GM13976 (cell line): ENCODE measurements at regions not wholly inside any gene's neighbourhood (a gene's known extent, or its start where the extent isn't known, plus 50 kb on each side); places are given as distances from the start of the nearest gene placed in this dataset.
"Not testable (repeated sequence)": the region's sequence is repeated elsewhere in the genome, so short reads cannot be mapped to it uniquely, and the experiment has no call there.

Source experiments
- DNase-seq: peaks from one replicate; pipeline ENCODE4 v3.0.0; 2012; ENCODE audit warnings: low spot score
- in situ Hi-C: fragments of 300-500 bp; cut with MboI; formaldehyde crosslinking; loops from one replicate; pipeline ENCODE4 v1.12.0; 2022; ENCODE audit warnings: low sequenced_read_pairs, mixed read lengths, inconsistent platforms; ENCODE audit not compliant: unreplicated experiment
- TF ChIP-seq, protein P1 (sequence below): IDR thresholded peaks from 2 replicates; pipeline ENCODE4 v1.5.1; 2012; ENCODE audit warnings: borderline replicate concordance, mild to moderate bottlenecking; ENCODE audit not compliant: insufficient read depth; ENCODE audit errors: extremely low read depth, missing control alignments, control extremely low read depth

DNA sequence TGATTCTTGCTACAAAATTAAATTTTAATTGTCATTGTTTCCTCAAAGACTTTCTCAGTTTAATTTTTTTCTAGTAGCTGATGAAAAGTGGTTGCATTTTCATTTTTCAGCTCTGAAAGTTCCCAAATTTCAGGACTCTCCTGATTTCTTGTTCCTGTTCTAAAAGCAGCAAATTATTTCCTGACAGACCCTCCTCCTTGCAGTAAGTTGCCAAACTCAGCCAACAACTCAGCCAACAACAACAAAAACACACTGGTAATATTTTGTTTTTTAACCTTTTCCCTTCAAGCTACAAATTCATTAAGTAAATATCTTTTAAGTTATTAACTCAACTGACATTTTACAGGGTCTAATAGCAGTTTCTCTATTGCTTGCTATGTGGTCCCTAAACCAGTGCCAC, 487.8 kb upstream of the NUDT12 start:
- in situ Hi-C loops, result no loop called here
- TF ChIP-seq, protein P1, sequence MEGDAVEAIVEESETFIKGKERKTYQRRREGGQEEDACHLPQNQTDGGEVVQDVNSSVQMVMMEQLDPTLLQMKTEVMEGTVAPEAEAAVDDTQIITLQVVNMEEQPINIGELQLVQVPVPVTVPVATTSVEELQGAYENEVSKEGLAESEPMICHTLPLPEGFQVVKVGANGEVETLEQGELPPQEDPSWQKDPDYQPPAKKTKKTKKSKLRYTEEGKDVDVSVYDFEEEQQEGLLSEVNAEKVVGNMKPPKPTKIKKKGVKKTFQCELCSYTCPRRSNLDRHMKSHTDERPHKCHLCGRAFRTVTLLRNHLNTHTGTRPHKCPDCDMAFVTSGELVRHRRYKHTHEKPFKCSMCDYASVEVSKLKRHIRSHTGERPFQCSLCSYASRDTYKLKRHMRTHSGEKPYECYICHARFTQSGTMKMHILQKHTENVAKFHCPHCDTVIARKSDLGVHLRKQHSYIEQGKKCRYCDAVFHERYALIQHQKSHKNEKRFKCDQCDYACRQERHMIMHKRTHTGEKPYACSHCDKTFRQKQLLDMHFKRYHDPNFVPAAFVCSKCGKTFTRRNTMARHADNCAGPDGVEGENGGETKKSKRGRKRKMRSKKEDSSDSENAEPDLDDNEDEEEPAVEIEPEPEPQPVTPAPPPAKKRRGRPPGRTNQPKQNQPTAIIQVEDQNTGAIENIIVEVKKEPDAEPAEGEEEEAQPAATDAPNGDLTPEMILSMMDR, result no peak
- DNase-seq, result no peak

DNA sequence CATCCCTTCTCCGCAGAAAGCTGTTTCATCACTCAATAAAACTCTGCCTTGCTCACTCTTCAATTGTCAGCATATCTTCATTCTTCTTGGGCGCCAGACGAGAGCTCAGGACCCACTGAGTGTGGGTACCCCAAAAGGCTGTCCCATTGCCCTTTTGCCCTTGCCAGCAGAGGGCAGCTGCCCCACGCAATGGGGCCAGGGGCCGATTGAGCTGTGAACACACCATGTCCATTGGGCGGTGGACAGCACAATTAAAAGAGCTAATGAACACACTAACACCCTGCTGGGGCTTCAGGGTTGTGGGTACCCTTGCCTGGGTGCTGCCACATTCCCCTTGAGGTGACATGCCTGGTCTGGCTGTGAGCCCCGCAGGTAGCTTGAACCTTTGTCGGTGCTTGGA, 487.2 kb upstream of the NUDT12 start:
- no peak for DNase-seq
- TF ChIP-seq, protein P1, result no peak
- in situ Hi-C loops, result no loop called here

DNA sequence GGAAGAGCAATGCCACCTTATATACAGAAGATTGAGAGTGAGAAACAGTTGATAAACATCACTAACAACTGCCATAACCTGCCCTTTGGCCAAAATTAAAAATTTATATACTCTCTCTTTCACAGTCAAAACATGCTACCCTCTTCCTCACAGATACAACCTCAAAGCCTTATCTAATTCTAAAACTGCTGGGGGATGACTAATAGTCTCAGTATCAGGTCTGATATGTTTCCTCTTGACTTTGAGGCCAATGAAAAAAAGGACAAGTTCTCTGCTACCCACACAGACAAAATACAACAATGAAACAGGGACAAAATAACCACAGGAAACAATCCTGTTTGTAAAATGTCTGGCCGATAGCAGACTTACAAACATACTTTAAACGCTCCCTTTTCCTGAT, 485.6 kb upstream of the NUDT12 start:
- in situ Hi-C loops, result no loop called here
- TF ChIP-seq, protein P1, result no peak
- DNase-seq, result peak; percentile 23

DNA sequence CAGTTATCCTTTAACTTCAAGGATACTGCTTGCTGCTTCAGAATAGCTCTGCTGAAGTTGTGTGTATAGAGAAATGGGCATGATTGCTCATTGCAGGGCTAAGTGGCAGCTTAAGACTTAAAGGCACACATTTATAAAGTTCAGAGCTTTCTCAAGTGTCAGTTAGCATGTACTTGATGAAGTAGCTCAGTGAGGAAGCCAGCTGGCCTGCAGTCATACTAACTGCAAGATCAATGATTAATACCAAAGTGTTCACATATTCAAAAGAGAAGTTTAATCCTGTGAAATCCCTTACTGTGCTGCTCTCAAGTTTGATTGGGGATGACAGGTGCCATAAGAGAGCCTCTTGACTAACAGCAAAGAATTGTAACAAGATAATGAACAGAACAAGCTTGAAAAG, 483.4 kb upstream of the NUDT12 start:
- TF ChIP-seq, protein P1, result no peak
- DNase-seq, result no peak
- in situ Hi-C loops, result no loop called here

DNA sequence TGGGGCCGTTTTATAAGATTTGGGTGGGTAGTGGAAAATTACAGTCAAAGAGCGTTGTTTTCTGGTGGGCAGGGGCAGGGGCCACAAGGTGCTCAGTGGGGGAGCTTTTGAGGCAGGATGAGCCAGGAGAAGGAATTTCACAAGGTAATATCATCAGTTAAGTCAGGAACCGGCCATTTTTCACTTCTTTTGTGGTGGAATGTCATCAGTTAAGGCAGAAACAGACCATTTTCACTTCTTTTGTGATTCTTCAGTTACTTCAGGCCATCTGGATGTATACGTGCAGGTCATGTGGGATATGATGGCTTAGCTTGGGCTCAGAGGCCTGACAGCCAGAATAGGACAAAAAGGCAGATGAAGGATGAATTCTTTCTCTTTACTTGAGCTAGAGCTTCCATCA, 477.3 kb upstream of the NUDT12 start:
- DNase-seq, in situ Hi-C loops: not testable (repeated sequence)

DNA sequence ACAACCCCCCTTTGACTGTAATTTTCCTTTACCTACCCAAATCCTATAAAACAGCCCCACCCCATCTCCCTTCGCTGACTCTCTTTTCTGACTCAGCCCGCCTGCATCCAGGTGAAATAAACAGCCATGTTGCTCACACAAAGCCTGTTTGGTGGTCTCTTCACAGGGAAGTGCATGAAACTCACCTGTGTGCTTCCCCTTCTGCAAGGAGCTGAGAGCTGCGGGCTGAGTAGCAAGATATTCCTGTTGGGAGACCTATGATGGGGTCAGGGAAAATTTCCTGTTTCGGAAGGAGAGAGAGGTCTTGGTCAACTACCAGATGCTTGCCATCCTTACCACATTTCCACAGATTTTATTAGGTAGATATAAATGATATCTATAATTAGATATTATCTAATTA, 474.5 kb upstream of the NUDT12 start:
- DNase-seq, in situ Hi-C loops: not testable (repeated sequence)

DNA sequence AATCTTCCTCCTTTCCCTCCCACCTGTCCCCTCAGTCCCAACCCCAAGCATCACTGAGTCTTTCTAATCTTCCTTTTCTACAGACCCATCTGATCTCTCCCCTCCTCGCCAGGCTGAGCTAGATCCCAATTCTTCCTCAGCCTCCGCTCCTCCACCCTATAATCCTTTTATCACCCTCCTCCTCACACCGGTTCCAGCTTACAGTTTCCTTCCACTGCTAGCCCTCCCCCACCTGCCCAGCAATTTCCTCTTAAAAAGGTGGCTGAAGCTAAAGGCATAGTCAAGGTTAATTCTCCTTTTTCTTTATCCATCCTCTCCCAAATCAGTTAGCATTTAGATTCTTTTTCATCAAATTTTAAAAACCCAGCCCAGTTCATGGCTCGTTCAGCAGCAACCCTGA, 470.6 kb upstream of the NUDT12 start:
- DNase-seq, in situ Hi-C loops: not testable (repeated sequence)

DNA sequence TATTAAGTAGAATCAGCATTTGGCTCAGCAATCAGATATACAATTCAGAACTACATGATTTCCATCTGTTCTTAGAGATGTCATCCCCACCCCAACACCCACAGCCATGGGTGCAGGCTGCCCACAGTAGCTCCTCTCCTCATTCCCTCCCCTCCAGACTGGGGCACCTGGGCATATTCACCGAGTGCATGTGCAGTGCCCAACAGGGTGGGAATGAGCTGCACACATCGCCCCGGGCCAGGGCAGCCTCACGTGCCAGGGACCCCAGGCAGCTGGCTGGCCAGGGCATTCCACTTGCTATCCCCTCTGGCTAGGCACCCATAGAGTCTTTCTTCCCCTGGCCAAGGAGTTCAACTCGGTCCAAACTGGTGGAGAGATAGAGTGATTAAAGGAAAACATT, 461.9 kb upstream of the NUDT12 start:
- in situ Hi-C loops, result no loop called here
- no peak for DNase-seq
- TF ChIP-seq, protein P1, result no peak
